Prostate gland (tissue), 2 donors: ENCODE measurements at regions not wholly inside any gene's neighbourhood (a gene's known extent, or its start where the extent isn't known, plus 50 kb on each side); places are given as distances from the start of the nearest gene placed in this dataset.

ENCODE experiments used
- DNase-seq: peaks from one replicate; pipeline ENCODE4 v3.0.0-alpha.2; 2019; ENCODE audit warnings: low spot score
- H3K27ac ChIP-seq, 2 donors: fragments of 200-600 bp; sonication (generic); 2 replicates each; pipeline ENCODE4 v1.5.1; 2017 to 2019
- H3K27me3 ChIP-seq: fragments of 200-600 bp; sonication (generic); replicated peaks from 2 replicates; pipeline ENCODE4 v1.5.1; 2019; ENCODE audit not compliant: insufficient read depth
- H3K36me3 ChIP-seq, 2 donors: fragments of 200-600 bp; sonication (generic); 1 replicate in 1 of 2; 2 replicates in 1 of 2; pipeline versions ENCODE4 v1.5.1 to v1.8.1; 2017 to 2019
- H3K4me1 ChIP-seq: fragments of 200-600 bp; sonication (generic); replicated peaks from 2 replicates; pipeline ENCODE4 v1.5.1; 2019
- H3K4me3 ChIP-seq, 2 donors: fragments of 200-600 bp; sonication (generic); 2 replicates each; pipeline ENCODE4 v1.5.1; 2017 to 2019
- H3K9me3 ChIP-seq: fragments of 200-600 bp; sonication (generic); 2 replicates; pipeline ENCODE4 v1.5.1; 2017
- CTCF ChIP-seq, 4 experiments: fragments of 200-600 bp in 2 of 4; fragments of 450-650 bp in 2 of 4; sonication (generic) in 2 of 4; IDR thresholded peaks; 1 replicate in 3 of 4; 2 replicates in 1 of 4; pipeline ENCODE4 v1.5.1; 2016 to 2019; ENCODE audit warnings: antibody characterized with exemption in 4 of 4, mild to moderate bottlenecking in 2 of 4, moderate library complexity in 2 of 4
- POLR2A ChIP-seq: fragments of 450-650 bp; IDR thresholded peaks from one replicate; pipeline ENCODE4 v1.6.1; 2016; ENCODE audit warnings: antibody characterized with exemption, mild to moderate bottlenecking
- POLR2AphosphoS5 ChIP-seq: sonication (generic); formaldehyde crosslinking; IDR thresholded peaks from one replicate; pipeline ENCODE4 v1.6.1; 2017; ENCODE audit warnings: antibody characterized with exemption
- WGBS: methylation state at CpG from one replicate; pipeline ENCODE4 v1.1.5; 2018; 5-methylcytosine and 5-hydroxymethylcytosine counted together
- intact Hi-C: fragments of 100-400 bp; cut with DNase I; formaldehyde crosslinking; loops from one replicate; pipeline ENCODE4 v1.14.2; 2022

GRCh38 chr10:124325633-124325914 lies 93.1 kb downstream of the OAT start:
- TF ChIP-seq POLR2AphosphoS5 (no peak), POLR2A (no peak), CTCF (IDR thresholded peaks at IDR 0.05) (no peak)
- Histone ChIP-seq H3K9me3 (no peaks in the 10 kb centered on the region), H3K4me3 (no peak overlapping the region), H3K27me3 (no peaks in the 10 kb centered on the region), H3K27ac (no peak overlapping the region), H3K36me3 (no peaks in the 10 kb centered on the region), H3K4me1 (no peaks in the 10 kb centered on the region)
- intact Hi-C loops = no loop called here
- 85% methylated on average over 3 of the region's 3 CpGs for WGBS
- no peak for DNase-seq

DNA sequence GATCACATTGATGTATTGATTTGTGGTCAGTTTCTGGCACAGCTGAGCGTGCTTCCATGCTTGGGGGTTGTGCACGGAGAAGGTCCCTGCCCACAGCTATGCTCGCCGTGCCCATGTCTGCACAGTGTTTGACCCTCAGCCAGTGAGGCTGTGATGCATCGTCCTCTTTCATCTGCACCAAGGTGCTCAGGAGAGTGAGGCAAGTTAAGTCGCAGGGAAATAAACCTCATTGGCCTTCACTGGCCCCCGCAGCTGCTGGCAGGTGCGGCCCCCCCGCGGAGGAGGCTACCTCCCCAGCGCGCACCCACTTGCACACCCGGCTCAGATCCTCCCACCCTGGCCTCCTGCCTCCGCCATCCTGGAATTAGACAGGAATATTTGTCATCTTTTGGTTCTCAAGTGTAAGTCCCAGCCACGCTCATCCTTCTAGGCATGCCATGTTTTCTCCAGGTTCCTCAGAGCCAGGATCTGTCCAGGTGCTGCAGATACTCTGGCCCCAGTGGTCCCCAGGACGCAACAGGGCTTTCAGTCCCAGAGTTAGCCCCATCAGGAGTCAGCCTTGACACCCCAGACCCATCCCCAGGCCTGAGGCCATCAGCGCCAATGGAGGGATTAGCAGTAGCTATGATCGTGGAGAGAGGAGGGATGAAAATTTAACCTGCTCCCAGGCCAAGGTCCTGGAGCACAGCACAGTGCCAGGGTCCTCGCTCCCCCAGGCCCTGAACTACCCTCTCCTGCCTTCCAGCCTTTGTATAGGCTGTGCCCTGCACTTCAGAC lies 93.7 kb downstream of the OAT start:
- no peak for DNase-seq
- intact Hi-C loops = no loop called here
- WGBS = 87% methylated on average over 19 of the region's 19 CpGs

DNA sequence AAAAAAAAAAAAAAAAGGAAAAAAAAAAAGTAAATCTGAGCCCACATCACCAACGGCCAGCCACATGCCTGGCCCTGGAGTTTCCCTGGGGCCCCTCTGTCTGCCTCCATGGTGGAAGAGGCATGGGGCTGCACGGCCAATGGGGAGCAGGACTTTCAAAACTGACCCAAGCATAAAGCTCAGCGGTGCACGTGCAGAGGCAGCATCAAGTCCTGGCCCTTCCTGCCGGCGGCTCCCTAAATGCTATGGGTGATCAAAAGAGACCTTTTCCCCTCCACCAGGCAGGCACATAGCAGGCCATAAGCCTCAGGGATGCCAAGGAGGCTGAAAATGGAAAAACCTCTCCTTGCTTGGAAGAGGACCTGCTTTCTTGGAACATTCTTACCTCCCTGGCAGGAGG lies 94.3 kb downstream of the OAT start:
- TF ChIP-seq POLR2AphosphoS5 (no peak), POLR2A (no peak), CTCF (IDR thresholded peaks at IDR 0.05) (no peak)
- DNase-seq = no peak
- H3K4me1 ChIP-seq = no peaks in the 10 kb centered on the region
- no peaks in the 10 kb centered on the region for H3K36me3 ChIP-seq
- intact Hi-C loops = no loop called here
- no peaks in the 10 kb centered on the region for H3K9me3 ChIP-seq
- no peak overlapping the region for H3K4me3 ChIP-seq
- H3K27ac ChIP-seq = no peak overlapping the region
- no peaks in the 10 kb centered on the region for H3K27me3 ChIP-seq
- WGBS = 73% methylated on average over 6 of the region's 6 CpGs

More for the DNA sequence above, 93.7 kb downstream of the OAT start:
- TF ChIP-seq CTCF (IDR thresholded peaks at IDR 0.05) (no peak), POLR2A (no peak), POLR2AphosphoS5 (no peak)
- Histone ChIP-seq H3K4me1 (no peaks in the 10 kb centered on the region), H3K27me3 (no peaks in the 10 kb centered on the region), H3K27ac (no peak overlapping the region), H3K4me3 (no peak overlapping the region), H3K36me3 (no peaks in the 10 kb centered on the region), H3K9me3 (no peaks in the 10 kb centered on the region)

DNA sequence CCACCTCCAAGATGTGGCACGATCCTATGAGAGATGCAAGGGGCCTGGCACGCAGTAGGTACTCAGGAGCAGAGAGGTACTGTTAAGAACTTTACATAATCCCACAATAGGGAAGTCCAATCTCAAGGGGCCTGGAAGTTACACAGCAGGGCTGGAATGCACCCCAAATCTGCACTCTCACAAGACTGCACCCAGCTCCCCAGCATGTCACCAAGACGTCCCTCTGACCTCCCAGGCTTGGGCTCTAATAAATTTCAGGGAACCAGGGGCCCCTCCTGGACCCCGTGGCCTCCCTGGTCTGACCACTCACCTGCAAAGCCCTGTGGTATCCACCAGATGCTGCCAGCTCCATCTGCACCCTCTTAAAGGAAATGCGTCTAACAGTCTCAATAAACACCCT lies 94.9 kb downstream of the OAT start:
- WGBS = 73% methylated on average over 5 of the region's 5 CpGs
- Histone ChIP-seq H3K4me1 (no peaks in the 10 kb centered on the region), H3K9me3 (no peaks in the 10 kb centered on the region), H3K36me3 (no peaks in the 10 kb centered on the region), H3K4me3 (no peak overlapping the region), H3K27ac (no peak overlapping the region), H3K27me3 (no peaks in the 10 kb centered on the region)
- TF ChIP-seq POLR2A (no peak), CTCF (IDR thresholded peaks at IDR 0.05) (no peak), POLR2AphosphoS5 (no peak)
- DNase-seq = no peak
- intact Hi-C loops = no loop called here

GRCh38 chr10:124323111-124323725 lies 95.5 kb downstream of the OAT start:
- TF ChIP-seq POLR2A = no peak
- TF ChIP-seq CTCF (IDR thresholded peaks at IDR 0.05) = no peak
- no peak for TF ChIP-seq POLR2AphosphoS5
- Histone ChIP-seq H3K27me3 (no peaks in the 10 kb centered on the region), H3K27ac (no peak overlapping the region), H3K9me3 (no peaks in the 10 kb centered on the region), H3K4me3 (no peak overlapping the region), H3K36me3 (no peaks in the 10 kb centered on the region), H3K4me1 (no peaks in the 10 kb centered on the region)
- no peak for DNase-seq
- intact Hi-C loops = no loop called here
- WGBS = 71% methylated on average over 11 of the region's 11 CpGs
